ENCODE measurements at regions not wholly inside any gene's neighbourhood (a gene's known extent, or its start where the extent isn't known, plus 50 kb on each side); places are given as distances from the start of the nearest gene placed in this dataset.

DNA sequence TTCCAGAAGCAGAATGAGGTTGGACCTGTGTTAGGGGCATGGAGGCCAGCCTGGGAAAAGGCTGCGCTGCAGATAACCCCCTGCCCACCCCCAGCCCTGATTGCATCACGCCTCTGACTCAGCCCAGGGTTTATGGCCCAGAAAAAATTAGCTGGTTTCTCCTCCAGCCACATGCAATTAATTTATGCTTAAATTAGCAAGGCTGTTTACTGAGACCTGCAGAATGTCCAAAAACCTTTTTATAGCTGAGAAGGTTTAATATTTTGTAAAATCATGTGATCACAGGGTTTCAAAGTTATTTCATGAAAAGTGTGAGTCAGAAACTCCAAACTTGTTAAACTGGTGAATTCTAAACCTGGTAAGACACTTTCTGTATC lies 123.1 kb upstream of the HDAC4 start:
- DNase-seq (ENCODE audit: low spot score) = no peak
- Histone ChIP-seq H3K27me3 (replicated peaks; ENCODE audit: insufficient read depth) (no peaks in the 10 kb centered on the region), H3K27ac (no peak overlapping the region), H3K9me3 (no peaks in the 10 kb centered on the region), H3K36me3 (no peaks in the 10 kb centered on the region), H3K4me3 (no peak overlapping the region), H3K4me1 (replicated peaks) (no peaks in the 10 kb centered on the region)
- TF ChIP-seq POLR2AphosphoS5 (IDR thresholded peaks at IDR 0.05) (no peak), POLR2A (IDR thresholded peaks at IDR 0.05) (no peak)
- TF ChIP-seq, protein P1, sequence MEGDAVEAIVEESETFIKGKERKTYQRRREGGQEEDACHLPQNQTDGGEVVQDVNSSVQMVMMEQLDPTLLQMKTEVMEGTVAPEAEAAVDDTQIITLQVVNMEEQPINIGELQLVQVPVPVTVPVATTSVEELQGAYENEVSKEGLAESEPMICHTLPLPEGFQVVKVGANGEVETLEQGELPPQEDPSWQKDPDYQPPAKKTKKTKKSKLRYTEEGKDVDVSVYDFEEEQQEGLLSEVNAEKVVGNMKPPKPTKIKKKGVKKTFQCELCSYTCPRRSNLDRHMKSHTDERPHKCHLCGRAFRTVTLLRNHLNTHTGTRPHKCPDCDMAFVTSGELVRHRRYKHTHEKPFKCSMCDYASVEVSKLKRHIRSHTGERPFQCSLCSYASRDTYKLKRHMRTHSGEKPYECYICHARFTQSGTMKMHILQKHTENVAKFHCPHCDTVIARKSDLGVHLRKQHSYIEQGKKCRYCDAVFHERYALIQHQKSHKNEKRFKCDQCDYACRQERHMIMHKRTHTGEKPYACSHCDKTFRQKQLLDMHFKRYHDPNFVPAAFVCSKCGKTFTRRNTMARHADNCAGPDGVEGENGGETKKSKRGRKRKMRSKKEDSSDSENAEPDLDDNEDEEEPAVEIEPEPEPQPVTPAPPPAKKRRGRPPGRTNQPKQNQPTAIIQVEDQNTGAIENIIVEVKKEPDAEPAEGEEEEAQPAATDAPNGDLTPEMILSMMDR (IDR thresholded peaks at IDR 0.05) = no peak
- 17% methylated on average over 2 of the region's 2 CpGs for WGBS
- intact Hi-C loops (cut with DNase I) = no loop called here

DNA sequence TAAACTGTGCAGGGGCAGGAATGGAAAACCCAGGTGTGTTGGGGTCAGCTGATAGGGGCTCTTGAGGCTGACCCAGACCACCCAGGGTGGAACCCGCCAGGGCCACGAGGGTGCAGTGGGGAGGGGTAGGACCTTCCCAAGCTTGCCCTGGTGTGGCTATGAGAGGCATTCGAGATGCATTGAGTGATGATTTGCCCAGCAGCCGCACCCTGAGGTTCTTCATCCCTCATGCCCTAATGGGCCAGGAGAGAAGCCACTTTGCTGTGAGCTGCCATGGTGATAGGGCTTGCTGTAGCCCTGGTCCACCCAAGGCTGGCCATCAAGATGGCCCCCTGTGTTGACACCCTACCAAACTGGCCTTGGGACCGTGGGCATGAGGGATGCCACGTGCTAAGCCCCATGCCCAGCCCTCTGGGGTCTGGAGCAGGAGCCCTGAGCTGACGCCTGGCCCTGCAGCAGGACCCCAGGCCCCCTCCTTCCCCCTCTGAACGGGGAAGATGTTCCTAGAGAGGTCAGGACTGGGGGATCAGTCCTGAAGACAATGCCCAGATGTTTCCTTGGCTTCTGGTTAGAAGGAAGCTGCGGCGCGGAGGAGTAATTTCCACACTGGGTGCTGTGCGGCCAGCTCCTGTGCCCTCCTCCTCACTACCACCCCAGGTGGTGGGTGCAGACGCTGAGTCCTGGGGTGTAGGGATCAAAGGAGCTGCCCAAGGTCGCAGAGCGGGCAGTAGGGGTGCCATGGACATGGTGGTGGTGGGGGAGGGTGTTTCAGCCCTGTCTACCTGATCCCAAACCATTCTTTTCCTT lies 122.5 kb upstream of the HDAC4 start:
- 78% methylated on average over 15 of the region's 15 CpGs for WGBS
- Histone ChIP-seq H3K4me1 (replicated peaks) (no peaks in the 10 kb centered on the region), H3K9me3 (no peaks in the 10 kb centered on the region), H3K27ac (no peak overlapping the region), H3K27me3 (replicated peaks; ENCODE audit: insufficient read depth) (no peaks in the 10 kb centered on the region), H3K4me3 (no peak overlapping the region), H3K36me3 (no peaks in the 10 kb centered on the region)
- TF ChIP-seq, protein P1 (IDR thresholded peaks at IDR 0.05) = no peak
- no peak for TF ChIP-seq POLR2AphosphoS5 (IDR thresholded peaks at IDR 0.05)
- TF ChIP-seq POLR2A (IDR thresholded peaks at IDR 0.05) = no peak
- intact Hi-C loops (cut with DNase I) = no loop called here
- DNase-seq (ENCODE audit: low spot score) = no peak

DNA sequence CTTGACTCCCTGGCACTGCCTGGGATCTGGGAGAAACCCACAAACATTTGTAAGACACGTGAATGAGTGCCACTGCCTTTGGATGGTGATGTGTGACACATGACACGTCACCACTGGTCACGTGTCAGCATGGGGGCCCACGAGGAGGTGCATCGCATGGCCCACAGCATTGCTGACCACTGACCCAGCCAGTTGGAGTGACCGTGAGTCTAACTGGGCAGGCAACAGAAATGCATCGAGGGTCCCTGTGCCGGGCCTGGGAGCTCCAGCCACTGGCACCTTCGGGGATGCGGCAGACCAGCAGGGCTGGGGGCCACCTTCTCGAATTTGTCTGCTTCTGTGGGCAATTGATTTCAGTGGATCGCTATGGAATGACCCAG lies 121.9 kb upstream of the HDAC4 start:
- DNase-seq (ENCODE audit: low spot score) = no peak
- 87% methylated on average over 12 of the region's 12 CpGs for WGBS
- no peaks in the 10 kb centered on the region for H3K9me3 ChIP-seq
- no peak overlapping the region for H3K4me3 ChIP-seq
- H3K4me1 ChIP-seq (replicated peaks) = no peaks in the 10 kb centered on the region
- no peak for TF ChIP-seq POLR2AphosphoS5 (IDR thresholded peaks at IDR 0.05)
- no peak for TF ChIP-seq POLR2A (IDR thresholded peaks at IDR 0.05)
- TF ChIP-seq, protein P1 (IDR thresholded peaks at IDR 0.05) = no peak
- no peaks in the 10 kb centered on the region for H3K36me3 ChIP-seq
- no peaks in the 10 kb centered on the region for H3K27me3 ChIP-seq (replicated peaks; ENCODE audit: insufficient read depth)
- intact Hi-C loops (cut with DNase I) = no loop called here
- H3K27ac ChIP-seq = no peak overlapping the region

DNA sequence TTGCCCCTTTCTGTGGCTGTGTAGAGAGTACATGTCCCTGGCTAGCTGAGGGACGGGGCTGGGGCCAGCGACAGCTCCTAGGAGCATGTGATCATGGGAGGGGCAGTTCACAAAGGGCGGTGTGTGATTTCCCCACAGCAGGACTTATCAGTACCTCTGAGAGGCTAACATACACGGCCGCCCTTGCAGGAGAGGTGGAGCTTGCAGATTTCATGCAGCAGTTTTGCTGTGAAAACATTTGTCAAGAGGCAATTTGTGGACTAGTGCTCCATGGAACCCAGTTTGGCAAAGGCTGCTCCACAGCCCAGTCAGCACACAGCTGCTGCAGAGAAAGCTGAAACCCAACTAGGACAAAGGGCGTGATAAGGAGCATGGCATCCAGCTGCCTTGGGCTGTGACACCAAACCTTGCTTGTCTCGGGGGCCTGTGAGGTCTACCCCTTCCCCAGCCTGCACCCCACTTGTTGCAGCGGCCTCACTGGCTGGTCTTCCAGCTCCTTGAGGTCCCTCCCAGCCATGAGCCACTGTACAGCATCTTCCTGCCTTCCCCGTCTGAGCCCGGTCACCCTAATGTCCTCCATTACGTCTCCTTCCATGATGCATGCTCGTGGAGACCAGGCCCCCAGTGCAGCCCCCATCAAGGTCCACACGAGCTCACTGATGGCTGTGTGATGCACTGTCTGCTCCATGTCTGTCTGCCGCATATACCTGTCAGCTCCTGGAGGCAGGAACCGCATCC lies 121.4 kb upstream of the HDAC4 start:
- H3K27ac ChIP-seq = no peak overlapping the region
- DNase-seq (ENCODE audit: low spot score) = no peak
- no peaks in the 10 kb centered on the region for H3K4me1 ChIP-seq (replicated peaks)
- no peaks in the 10 kb centered on the region for H3K27me3 ChIP-seq (replicated peaks; ENCODE audit: insufficient read depth)
- intact Hi-C loops (cut with DNase I) = no loop called here
- 94% methylated on average over 15 of the region's 15 CpGs for WGBS
- no peaks in the 10 kb centered on the region for H3K9me3 ChIP-seq
- no peak for TF ChIP-seq POLR2A (IDR thresholded peaks at IDR 0.05)
- H3K36me3 ChIP-seq = no peaks in the 10 kb centered on the region
- no peak overlapping the region for H3K4me3 ChIP-seq

DNA sequence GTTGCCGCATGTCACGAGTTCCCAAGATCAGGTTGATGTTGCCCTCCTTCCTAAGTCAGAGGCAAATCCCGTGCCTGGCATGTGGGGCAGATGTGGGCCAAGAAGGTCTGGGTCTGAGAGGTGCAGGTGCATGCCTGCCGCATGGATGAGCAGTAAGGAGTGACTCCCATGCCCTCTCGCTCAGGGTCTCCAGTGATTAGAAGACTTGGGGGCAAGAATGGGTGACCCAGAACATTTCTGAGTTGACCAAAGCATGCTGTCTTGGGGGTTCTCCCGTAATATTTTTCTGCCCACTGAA lies 120.6 kb upstream of the HDAC4 start:
- intact Hi-C loops (cut with DNase I) = no loop called here
- WGBS = 96% methylated on average over 6 of the region's 6 CpGs

More for the DNA sequence above, 120.6 kb upstream of the HDAC4 start:
- no peak overlapping the region for H3K4me3 ChIP-seq
- no peak overlapping the region for H3K27ac ChIP-seq
- no peaks in the 10 kb centered on the region for H3K36me3 ChIP-seq
- TF ChIP-seq POLR2AphosphoS5 (IDR thresholded peaks at IDR 0.05) (no peak), POLR2A (IDR thresholded peaks at IDR 0.05) (no peak)
- TF ChIP-seq, protein P1 (IDR thresholded peaks at IDR 0.05) = no peak
- H3K9me3 ChIP-seq = no peaks in the 10 kb centered on the region
- no peaks in the 10 kb centered on the region for H3K4me1 ChIP-seq (replicated peaks)
- DNase-seq (ENCODE audit: low spot score) = no peak
- no peaks in the 10 kb centered on the region for H3K27me3 ChIP-seq (replicated peaks; ENCODE audit: insufficient read depth)
